ENCODE measurements at regions not wholly inside any gene's neighbourhood (a gene's known extent, or its start where the extent isn't known, plus 50 kb on each side); places are given as distances from the start of the nearest gene placed in this dataset.

- Histone ChIP-seq H3K36me3 (no peaks in the 10 kb centered on the region), H3K4me1 (no peaks in the 10 kb centered on the region), H3K4me3 (no peak overlapping the region), H3K27ac (no peak overlapping the region), H3K27me3 (no peaks in the 10 kb centered on the region), H3K9me3 (no peaks in the 10 kb centered on the region)
- TF ChIP-seq POLR2A (IDR thresholded peaks at IDR 0.05) (no peak), CTCF (IDR thresholded peaks at IDR 0.05) (no peak)
- no peak for DNase-seq
Measured at GRCh38 chrX:129176710-129177109, 346.6 kb downstream of the SMARCA1 start.

- TF ChIP-seq POLR2A (IDR thresholded peaks at IDR 0.05) (no peak), CTCF (IDR thresholded peaks at IDR 0.05) (no peak)
- H3K36me3 ChIP-seq, result no peaks in the 10 kb centered on the region
- H3K27me3 ChIP-seq, result no peaks in the 10 kb centered on the region
- no peak overlapping the region for H3K27ac ChIP-seq
- no peaks in the 10 kb centered on the region for H3K9me3 ChIP-seq
- no peaks in the 10 kb centered on the region for H3K4me1 ChIP-seq
- no peak overlapping the region for H3K4me3 ChIP-seq
- no peak for DNase-seq
Measured at GRCh38 chrX:129161108-129161507, 362.2 kb downstream of the SMARCA1 start.

- H3K36me3 ChIP-seq, result no peaks in the 10 kb centered on the region
- no peak overlapping the region for H3K4me3 ChIP-seq
- no peaks in the 10 kb centered on the region for H3K9me3 ChIP-seq
- no peaks in the 10 kb centered on the region for H3K4me1 ChIP-seq
- TF ChIP-seq CTCF (IDR thresholded peaks at IDR 0.05) (no peak), POLR2A (IDR thresholded peaks at IDR 0.05) (no peak)
- DNase-seq, result no peak
- no peak overlapping the region for H3K27ac ChIP-seq
- no peaks in the 10 kb centered on the region for H3K27me3 ChIP-seq
Measured at GRCh38 chrX:129158505-129158904, 364.8 kb downstream of the SMARCA1 start.

- Histone ChIP-seq H3K27ac (no peak overlapping the region), H3K4me1 (no peaks in the 10 kb centered on the region), H3K9me3 (no peaks in the 10 kb centered on the region), H3K4me3 (no peak overlapping the region), H3K36me3 (no peaks in the 10 kb centered on the region), H3K27me3 (no peaks in the 10 kb centered on the region)
- TF ChIP-seq CTCF (IDR thresholded peaks at IDR 0.05) (no peak), POLR2A (IDR thresholded peaks at IDR 0.05) (no peak)
- no peak for DNase-seq
Measured at GRCh38 chrX:129145840-129146272, 377.4 kb downstream of the SMARCA1 start.

- no peaks in the 10 kb centered on the region for H3K4me1 ChIP-seq
- no peaks in the 10 kb centered on the region for H3K36me3 ChIP-seq
- H3K27ac ChIP-seq, result no peak overlapping the region
- no peak overlapping the region for H3K4me3 ChIP-seq
- no peak for DNase-seq
- TF ChIP-seq POLR2A (IDR thresholded peaks at IDR 0.05) (no peak), CTCF (IDR thresholded peaks at IDR 0.05) (no peak)
- H3K9me3 ChIP-seq, result no peaks in the 10 kb centered on the region
- H3K27me3 ChIP-seq, result no peaks in the 10 kb centered on the region
Measured at GRCh38 chrX:129145385-129145784, 377.9 kb downstream of the SMARCA1 start.

Data from Peyer's patch (tissue), 4 donors.